OCI-LY1 (cell line): ENCODE measurements at regions not wholly inside any gene's neighbourhood (a gene's known extent, or its start where the extent isn't known, plus 50 kb on each side); places are given as distances from the start of the nearest gene placed in this dataset.

ENCODE experiments used
- H2AFZ ChIP-seq: fragments of 200-600 bp; sonication (generic), shearing (Covaris generic); 2 replicates; pipeline ENCODE4 v1.6.0; 2014; ENCODE audit warnings: antibody characterized with exemption, mild to moderate bottlenecking, low read length
- H3F3A ChIP-seq: fragments of 200-600 bp; sonication (generic), shearing (Covaris generic); 2 replicates; pipeline ENCODE4 v1.6.0; 2014; ENCODE audit warnings: mild to moderate bottlenecking, antibody characterized with exemption, low read length, moderate library complexity; ENCODE audit not compliant: insufficient read depth
- H3K27ac ChIP-seq: fragments of 200-600 bp; sonication (generic); 2 replicates; pipeline ENCODE4 v1.5.1; 2014; ENCODE audit warnings: low read length, mixed run types, mild to moderate bottlenecking, low read depth; ENCODE audit not compliant: poor library complexity, severe bottlenecking
- H3K27me3 ChIP-seq: fragments of 200-600 bp; sonication (generic); 2 replicates; pipeline ENCODE4 v1.6.0; 2014; ENCODE audit warnings: antibody characterized with exemption, mild to moderate bottlenecking, low read length, moderate library complexity; ENCODE audit not compliant: insufficient read depth
- H3K36me3 ChIP-seq: fragments of 200-600 bp; sonication (generic); 2 replicates; pipeline ENCODE4 v1.6.1; 2014; ENCODE audit warnings: mild to moderate bottlenecking, antibody characterized with exemption, low read length, moderate library complexity, mixed read lengths; ENCODE audit not compliant: insufficient read depth
- H3K4me1 ChIP-seq: fragments of 200-600 bp; sonication (generic); 2 replicates; pipeline ENCODE4 v1.5.1; 2014; ENCODE audit warnings: mild to moderate bottlenecking, low read length, moderate library complexity; ENCODE audit not compliant: insufficient read depth, severe bottlenecking
- H3K4me2 ChIP-seq: fragments of 200-600 bp; sonication (generic), shearing (Covaris generic); 2 replicates; pipeline ENCODE4 v1.6.1; 2014; ENCODE audit warnings: low read length
- H3K4me3 ChIP-seq: fragments of 200-600 bp; sonication (generic); 2 replicates; pipeline ENCODE4 v1.5.1; 2014; ENCODE audit warnings: low read length, low read depth, mild to moderate bottlenecking, mixed read lengths; ENCODE audit not compliant: poor library complexity, severe bottlenecking
- H3K79me2 ChIP-seq: fragments of 200-600 bp; shearing (Covaris generic); 2 replicates; pipeline ENCODE4 v1.6.1; 2016; ENCODE audit warnings: mixed run types, low read length, mixed read lengths; ENCODE audit not compliant: insufficient read depth
- H3K9ac ChIP-seq: fragments of 200-600 bp; sonication (generic), shearing (Covaris generic); 2 replicates; pipeline ENCODE4 v1.6.1; 2014; ENCODE audit warnings: mild to moderate bottlenecking, low read length, mixed read lengths
- H3K9me2 ChIP-seq: fragments of 200-600 bp; sonication (generic), shearing (Covaris generic); 2 replicates; pipeline ENCODE4 v1.6.1; 2014; ENCODE audit warnings: low read depth, mild to moderate bottlenecking, low read length, mixed read lengths
- H3K9me3 ChIP-seq: fragments of 200-600 bp; shearing (Covaris generic); 2 replicates; pipeline ENCODE4 v1.6.1; 2014; ENCODE audit warnings: low read length, mixed read lengths
- H4K20me1 ChIP-seq: fragments of 200-600 bp; sonication (generic), shearing (Covaris generic); 2 replicates; pipeline ENCODE4 v1.6.0; 2016; ENCODE audit warnings: mild to moderate bottlenecking, low read length; ENCODE audit not compliant: insufficient read depth
- EZH2 ChIP-seq: fragments of 200-600 bp; sonication (generic), shearing (Covaris generic); IDR thresholded peaks from 2 replicates; pipeline ENCODE4 v1.8.0; 2017; ENCODE audit warnings: borderline replicate concordance, mixed run types, mild to moderate bottlenecking, antibody characterized with exemption, low read length, moderate library complexity, mixed read lengths
- TF ChIP-seq, protein P1 (sequence below): fragments of 200-600 bp; sonication (generic), shearing (Covaris generic); IDR thresholded peaks from 2 replicates; pipeline ENCODE4 v1.5.1; 2017; ENCODE audit warnings: mild to moderate bottlenecking, antibody characterized with exemption, low read length, moderate library complexity, mixed read lengths

DNA sequence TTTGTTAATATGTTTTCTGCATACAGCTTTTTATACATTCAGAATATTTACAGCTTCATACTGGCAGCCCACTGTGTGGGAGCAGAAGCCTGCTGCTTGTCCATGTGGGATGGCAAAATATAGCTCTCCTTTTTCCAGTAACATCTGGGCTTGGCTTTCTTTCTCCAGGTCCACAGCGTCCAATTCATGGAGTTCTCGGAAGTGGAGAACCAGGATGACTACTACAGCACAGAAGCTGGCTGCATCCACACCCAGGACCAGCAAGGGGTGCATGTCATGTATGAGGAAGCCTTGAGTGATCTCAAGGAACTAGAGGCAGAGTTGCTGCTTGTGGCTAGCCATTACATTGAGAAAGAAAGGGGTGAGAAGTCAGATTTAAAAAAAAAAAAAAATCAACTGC lies 143.1 kb downstream of the CD164 start:
- Histone ChIP-seq H3K9me3 (no peaks in the 10 kb centered on the region), H3F3A (no peaks in the 10 kb centered on the region), H3K4me2 (no peak overlapping the region), H3K4me1 (no peaks in the 10 kb centered on the region), H3K27ac (no peak overlapping the region), H3K9me2 (no peaks in the 10 kb centered on the region), H4K20me1 (no peaks in the 10 kb centered on the region), H3K4me3 (no peak overlapping the region), H3K36me3 (no peaks in the 10 kb centered on the region), H3K27me3 (no peaks in the 10 kb centered on the region), H3K9ac (no peak overlapping the region), H3K79me2 (no peaks in the 10 kb centered on the region), H2AFZ (no peak overlapping the region)
- no peak for TF ChIP-seq EZH2
- TF ChIP-seq, protein P1, sequence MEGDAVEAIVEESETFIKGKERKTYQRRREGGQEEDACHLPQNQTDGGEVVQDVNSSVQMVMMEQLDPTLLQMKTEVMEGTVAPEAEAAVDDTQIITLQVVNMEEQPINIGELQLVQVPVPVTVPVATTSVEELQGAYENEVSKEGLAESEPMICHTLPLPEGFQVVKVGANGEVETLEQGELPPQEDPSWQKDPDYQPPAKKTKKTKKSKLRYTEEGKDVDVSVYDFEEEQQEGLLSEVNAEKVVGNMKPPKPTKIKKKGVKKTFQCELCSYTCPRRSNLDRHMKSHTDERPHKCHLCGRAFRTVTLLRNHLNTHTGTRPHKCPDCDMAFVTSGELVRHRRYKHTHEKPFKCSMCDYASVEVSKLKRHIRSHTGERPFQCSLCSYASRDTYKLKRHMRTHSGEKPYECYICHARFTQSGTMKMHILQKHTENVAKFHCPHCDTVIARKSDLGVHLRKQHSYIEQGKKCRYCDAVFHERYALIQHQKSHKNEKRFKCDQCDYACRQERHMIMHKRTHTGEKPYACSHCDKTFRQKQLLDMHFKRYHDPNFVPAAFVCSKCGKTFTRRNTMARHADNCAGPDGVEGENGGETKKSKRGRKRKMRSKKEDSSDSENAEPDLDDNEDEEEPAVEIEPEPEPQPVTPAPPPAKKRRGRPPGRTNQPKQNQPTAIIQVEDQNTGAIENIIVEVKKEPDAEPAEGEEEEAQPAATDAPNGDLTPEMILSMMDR: no peak

DNA sequence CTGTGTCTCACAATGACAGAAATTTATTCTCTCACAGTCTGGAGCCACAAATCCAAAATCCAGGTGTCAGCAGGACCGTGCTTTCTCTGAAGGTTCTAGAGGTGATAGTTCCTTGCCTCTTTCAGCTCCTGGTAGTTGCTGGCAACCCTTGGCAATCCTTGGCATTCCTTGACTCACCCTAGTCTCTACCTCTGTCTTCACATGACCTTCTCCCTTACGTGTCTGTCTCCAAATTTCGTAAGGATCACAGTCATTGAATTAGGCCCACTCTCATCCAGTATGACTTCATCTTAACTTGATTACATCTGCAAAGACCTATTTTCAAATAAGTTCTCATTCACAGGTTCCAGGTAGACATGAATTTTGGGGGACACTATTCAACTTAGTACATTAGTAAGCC lies 143.1 kb downstream of the CEP57L1 start:
- H3K27ac ChIP-seq: no peak overlapping the region
- TF ChIP-seq EZH2: no peak
- TF ChIP-seq, protein P1: no peak
- H3K9me3 ChIP-seq: no peaks in the 10 kb centered on the region
- no peaks in the 10 kb centered on the region for H3K4me1 ChIP-seq
- no peaks in the 10 kb centered on the region for H3K36me3 ChIP-seq
- H3K27me3 ChIP-seq: no peaks in the 10 kb centered on the region
- H3F3A ChIP-seq: no peaks in the 10 kb centered on the region
- H3K9ac ChIP-seq: no peak overlapping the region
- H4K20me1 ChIP-seq: no peaks in the 10 kb centered on the region
- H3K9me2 ChIP-seq: no peaks in the 10 kb centered on the region
- H3K79me2 ChIP-seq: no peaks in the 10 kb centered on the region
- H3K4me3 ChIP-seq: no peak overlapping the region
- no peak overlapping the region for H2AFZ ChIP-seq
- no peak overlapping the region for H3K4me2 ChIP-seq

DNA sequence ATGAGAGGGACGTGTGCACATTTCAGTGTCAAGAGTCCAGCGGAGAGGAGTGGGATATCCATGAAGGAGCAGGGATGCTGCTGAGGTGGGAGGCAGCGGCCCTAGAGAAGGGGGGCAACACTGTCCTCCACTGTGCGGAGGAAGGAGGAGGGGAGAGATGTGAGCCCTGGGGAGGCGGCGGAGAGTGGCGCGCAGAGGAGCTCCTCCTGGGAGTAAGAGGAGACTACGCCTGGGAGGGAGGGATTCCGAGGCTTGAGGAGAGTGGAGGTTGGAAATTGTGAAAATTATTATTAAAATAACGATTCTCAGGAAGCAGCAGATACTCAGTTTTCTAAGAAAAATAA lies 142.7 kb downstream of the CEP57L1 start:
- Histone ChIP-seq H3F3A (no peaks in the 10 kb centered on the region), H3K4me2 (no peak overlapping the region), H3K4me1 (no peaks in the 10 kb centered on the region), H3K27ac (no peak overlapping the region), H3K9ac (no peak overlapping the region), H2AFZ (no peak overlapping the region), H4K20me1 (no peaks in the 10 kb centered on the region), H3K4me3 (no peak overlapping the region), H3K9me3 (no peaks in the 10 kb centered on the region), H3K36me3 (no peaks in the 10 kb centered on the region), H3K79me2 (no peaks in the 10 kb centered on the region), H3K9me2 (no peaks in the 10 kb centered on the region), H3K27me3 (no peaks in the 10 kb centered on the region)
- TF ChIP-seq EZH2: no peak
- TF ChIP-seq, protein P1: no peak
